CD4-positive, alpha-beta T cell treated with Interleukin-1 beta for 1 hour (primary cell): ENCODE measurements at regions not wholly inside any gene's neighbourhood (a gene's known extent, or its start where the extent isn't known, plus 50 kb on each side); places are given as distances from the start of the nearest gene placed in this dataset.

Source experiments
- DNase-seq, 2 donors: peaks; one replicate each; pipeline ENCODE4 v3.0.0-alpha.2; 2020 to 2022

GRCh38 chr15:38893925-38894242 lies 329.3 kb upstream of the RASGRP1 start:
- no peak for DNase-seq

- no peak for DNase-seq
These were observed 329.8 kb upstream of the RASGRP1 start for GRCh38 chr15:38894243-38894948.

- no peak for DNase-seq
These were observed 331.0 kb upstream of the RASGRP1 start for GRCh38 chr15:38895326-38896255.

- no peak for DNase-seq
These were observed 332.0 kb upstream of the RASGRP1 start for GRCh38 chr15:38896647-38897046.

GRCh38 chr15:38897551-38897950 lies 332.9 kb upstream of the RASGRP1 start:
- DNase-seq = no peak

- DNase-seq = no peak
These were observed 333.6 kb upstream of the RASGRP1 start for GRCh38 chr15:38898236-38898635.

- DNase-seq = no peak
These were observed 334.7 kb upstream of the RASGRP1 start for GRCh38 chr15:38899300-38899699.

- no peak for DNase-seq
These were observed 339.7 kb upstream of the RASGRP1 start for GRCh38 chr15:38904298-38904697.

- no peak for DNase-seq
These were observed 341.0 kb upstream of the RASGRP1 start for GRCh38 chr15:38905632-38906031.

- no peak for DNase-seq
These were observed 356.4 kb upstream of the RASGRP1 start for GRCh38 chr15:38920966-38921365.

GRCh38 chr15:38921471-38921870 lies 356.9 kb upstream of the RASGRP1 start:
- DNase-seq = no peak

GRCh38 chr15:38928431-38928830 lies 363.8 kb upstream of the RASGRP1 start:
- no peak for DNase-seq

- no peak for DNase-seq
These were observed 366.4 kb upstream of the RASGRP1 start for GRCh38 chr15:38930851-38931572.

GRCh38 chr15:38941399-38941953 lies 376.9 kb upstream of the RASGRP1 start:
- DNase-seq = no peak

GRCh38 chr15:38944536-38944935 lies 379.9 kb upstream of the RASGRP1 start:
- DNase-seq = no peak

- DNase-seq = no peak
These were observed 381.1 kb upstream of the RASGRP1 start for GRCh38 chr15:38945551-38946298.

GRCh38 chr15:38954090-38954489 lies 389.5 kb upstream of the RASGRP1 start:
- no peak for DNase-seq

- no peak for DNase-seq
These were observed 396.8 kb upstream of the RASGRP1 start for GRCh38 chr15:38961456-38961855.

- no peak for DNase-seq
These were observed 397.3 kb upstream of the RASGRP1 start for GRCh38 chr15:38961931-38962330.

GRCh38 chr15:38972831-38973230 lies 408.2 kb upstream of the RASGRP1 start:
- DNase-seq = no peak

GRCh38 chr15:38975282-38975990 lies 410.8 kb upstream of the RASGRP1 start:
- DNase-seq = no peak

- no peak for DNase-seq
These were observed 426.5 kb upstream of the RASGRP1 start for GRCh38 chr15:38991126-38991525.
